Activated CD4-positive, alpha-beta T cell treated with anti-CD3 and anti-CD28 coated beads, Interleukin-2, amount 50 U/mL, for 4 hours (primary cell): ENCODE measurements at regions not wholly inside any gene's neighbourhood (a gene's known extent, or its start where the extent isn't known, plus 50 kb on each side); places are given as distances from the start of the nearest gene placed in this dataset.
"Not testable (repeated sequence)": the region's sequence is repeated elsewhere in the genome, so short reads cannot be mapped to it uniquely, and the experiment has no call there.

Experiments used
- DNase-seq, 2 experiments: peaks; one replicate each; pipeline ENCODE4 v3.0.0-alpha.2; 2020

GRCh38 chr13:24997367-24997967 is 98.5 kb upstream of the PABPC3 start:
- no peak for DNase-seq

- DNase-seq, result no peak
Observed at GRCh38 chr13:24998433-24998832, 97.5 kb upstream of the PABPC3 start.

GRCh38 chr13:25001476-25002206 is 94.3 kb upstream of the PABPC3 start:
- DNase-seq, result no peak

- DNase-seq, result not testable (repeated sequence)
Observed at GRCh38 chr13:25002311-25002710, 93.6 kb upstream of the PABPC3 start.

- not testable (repeated sequence) for DNase-seq
Observed at GRCh38 chr13:25004489-25004888, 91.4 kb upstream of the PABPC3 start.

GRCh38 chr13:25005050-25005497 is 90.9 kb upstream of the PABPC3 start:
- not testable (repeated sequence) for DNase-seq

GRCh38 chr13:25007389-25007788 is 88.5 kb upstream of the PABPC3 start:
- not testable (repeated sequence) for DNase-seq

GRCh38 chr13:25014398-25014973 is 81.5 kb upstream of the PABPC3 start:
- not testable (repeated sequence) for DNase-seq

- not testable (repeated sequence) for DNase-seq
Observed at GRCh38 chr13:25017176-25017575, 78.8 kb upstream of the PABPC3 start.

- DNase-seq, result peak in 1 of 2 experiments; percentile 10
Observed at GRCh38 chr13:25017808-25018728, 77.9 kb upstream of the PABPC3 start.

GRCh38 chr13:25018729-25019115 is 77.2 kb upstream of the PABPC3 start:
- no peak for DNase-seq

GRCh38 chr13:25019741-25020140 is 76.2 kb upstream of the PABPC3 start:
- not testable (repeated sequence) for DNase-seq

- DNase-seq, result no peak
Observed at GRCh38 chr13:25024175-25024574, 71.8 kb upstream of the PABPC3 start.

GRCh38 chr13:25032160-25032559 is 63.8 kb upstream of the PABPC3 start:
- no peak for DNase-seq

GRCh38 chr13:25034173-25034572 is 61.8 kb upstream of the PABPC3 start:
- DNase-seq, result no peak

GRCh38 chr13:25037057-25037813 is 58.7 kb upstream of the PABPC3 start:
- peak in 1 of 2 experiments; percentile 8 for DNase-seq

GRCh38 chr13:25042151-25042865 is 53.6 kb upstream of the PABPC3 start:
- DNase-seq, result no peak

GRCh38 chr13:25044071-25044470 is 51.9 kb upstream of the PABPC3 start:
- DNase-seq, result no peak
